GM18499 (cell line): ENCODE measurements at regions not wholly inside any gene's neighbourhood (a gene's known extent, or its start where the extent isn't known, plus 50 kb on each side); places are given as distances from the start of the nearest gene placed in this dataset.
A peak's percentile ranks its signal among the peaks of the same experiment; 100 is the strongest.

Experiments
- ATAC-seq: cut with Tn5 transposase; IDR thresholded peaks from one replicate; pipeline ENCODE4 v1.9.1; 2021; ENCODE audit warnings: moderate number of reproducible peaks; ENCODE audit not compliant: insufficient read depth, unreplicated experiment

- peak; percentile 56 for ATAC-seq
Measured at GRCh38 chr9:115593587-115594091, 475.7 kb upstream of the TNC start.

- no peak for ATAC-seq
Measured at GRCh38 chr9:115594557-115594956, 476.6 kb upstream of the TNC start.

- no peak for ATAC-seq
Measured at GRCh38 chr9:115596021-115596745, 478.2 kb upstream of the TNC start.

- no peak for ATAC-seq
Measured at GRCh38 chr9:115596746-115597080, 478.8 kb upstream of the TNC start.

GRCh38 chr9:115597330-115597895 lies 479.5 kb upstream of the TNC start:
- ATAC-seq = no peak

- ATAC-seq = no peak
Measured at GRCh38 chr9:115598751-115599150, 480.8 kb upstream of the TNC start.

GRCh38 chr9:115599898-115600297 lies 481.9 kb upstream of the TNC start:
- no peak for ATAC-seq

GRCh38 chr9:115601434-115601833 lies 483.5 kb upstream of the TNC start:
- no peak for ATAC-seq

GRCh38 chr9:115604831-115605483 lies 487.0 kb upstream of the TNC start:
- no peak for ATAC-seq

GRCh38 chr9:115606838-115607237 lies 488.9 kb upstream of the TNC start:
- no peak for ATAC-seq

- no peak for ATAC-seq
Measured at GRCh38 chr9:115614326-115614999, 496.5 kb upstream of the TNC start.

- no peak for ATAC-seq
Measured at GRCh38 chr9:115615000-115615401, 497.0 kb upstream of the TNC start.

- no peak for ATAC-seq
Measured at GRCh38 chr9:115615821-115616665, 498.1 kb upstream of the TNC start.

- ATAC-seq = no peak
Measured at GRCh38 chr9:115616666-115617239, 498.8 kb upstream of the TNC start.

GRCh38 chr9:115625251-115625650 lies 507.3 kb upstream of the TNC start:
- ATAC-seq = no peak

- ATAC-seq = no peak
Measured at GRCh38 chr9:115625954-115626353, 508.0 kb upstream of the TNC start.

- ATAC-seq = no peak
Measured at GRCh38 chr9:115627511-115627910, 509.6 kb upstream of the TNC start.

GRCh38 chr9:115628426-115628825 lies 510.5 kb upstream of the TNC start:
- no peak for ATAC-seq

GRCh38 chr9:115629879-115630840 lies 512.2 kb upstream of the TNC start:
- no peak for ATAC-seq
